ENCODE measurements at regions not wholly inside any gene's neighbourhood (a gene's known extent, or its start where the extent isn't known, plus 50 kb on each side); places are given as distances from the start of the nearest gene placed in this dataset.

- DNase-seq = no peak
- no peaks in the 10 kb centered on the region for H3K9me3 Mint-ChIP-seq
- TF ChIP-seq CTCF (IDR thresholded peaks at IDR 0.05) = no peak
- no peaks in the 10 kb centered on the region for H3K36me3 Mint-ChIP-seq (ENCODE audit: low read depth)
- H3K27me3 Mint-ChIP-seq (ENCODE audit: low read depth, poor library complexity) = peaks cover 95% of the 10 kb centered on the region
- H3K4me1 Mint-ChIP-seq = peaks cover 5% of the 10 kb centered on the region
- no peak overlapping the region for H3K27ac Mint-ChIP-seq
- H3K4me3 Mint-ChIP-seq = no peak overlapping the region
Observed at GRCh38 chr3:10708216-10708893, 107.7 kb upstream of the SLC6A11 start.

GRCh38 chr3:10709110-10709781 lies 106.8 kb upstream of the SLC6A11 start:
- Mint-ChIP-seq H3K27ac (no peak overlapping the region), H3K4me1 (peaks cover 5% of the 10 kb centered on the region), H3K36me3 (ENCODE audit: low read depth) (no peaks in the 10 kb centered on the region), H3K27me3 (ENCODE audit: low read depth, poor library complexity) (peaks cover 95% of the 10 kb centered on the region), H3K9me3 (peaks cover 5% of the 10 kb centered on the region), H3K4me3 (peak overlapping the region; percentile 1)
- TF ChIP-seq CTCF (IDR thresholded peaks at IDR 0.05) = no peak
- no peak for DNase-seq

- DNase-seq = no peak
- H3K27me3 Mint-ChIP-seq (ENCODE audit: low read depth, poor library complexity) = peaks cover 67% of the 10 kb centered on the region
- no peaks in the 10 kb centered on the region for H3K36me3 Mint-ChIP-seq (ENCODE audit: low read depth)
- no peak for TF ChIP-seq CTCF (IDR thresholded peaks at IDR 0.05)
- no peak overlapping the region for H3K27ac Mint-ChIP-seq
- H3K4me3 Mint-ChIP-seq = no peak overlapping the region
- H3K9me3 Mint-ChIP-seq = peaks cover 12% of the 10 kb centered on the region
- H3K4me1 Mint-ChIP-seq = peaks cover 2% of the 10 kb centered on the region
Observed at GRCh38 chr3:10712121-10712520, 103.9 kb upstream of the SLC6A11 start.

GRCh38 chr3:10713656-10714055 lies 102.4 kb upstream of the SLC6A11 start:
- Mint-ChIP-seq H3K36me3 (ENCODE audit: low read depth) (no peaks in the 10 kb centered on the region), H3K27ac (no peak overlapping the region), H3K4me1 (no peaks in the 10 kb centered on the region), H3K27me3 (ENCODE audit: low read depth, poor library complexity) (peaks cover 64% of the 10 kb centered on the region), H3K9me3 (peaks cover 12% of the 10 kb centered on the region), H3K4me3 (no peak overlapping the region)
- no peak for DNase-seq
- TF ChIP-seq CTCF (IDR thresholded peaks at IDR 0.05) = no peak

GRCh38 chr3:10715886-10716285 lies 100.1 kb upstream of the SLC6A11 start:
- H3K4me3 Mint-ChIP-seq = no peak overlapping the region
- H3K36me3 Mint-ChIP-seq (ENCODE audit: low read depth) = no peaks in the 10 kb centered on the region
- H3K4me1 Mint-ChIP-seq = no peaks in the 10 kb centered on the region
- H3K27me3 Mint-ChIP-seq (ENCODE audit: low read depth, poor library complexity) = peaks cover 59% of the 10 kb centered on the region
- DNase-seq = no peak
- TF ChIP-seq CTCF (IDR thresholded peaks at IDR 0.05) = no peak
- H3K9me3 Mint-ChIP-seq = peaks cover 12% of the 10 kb centered on the region
- H3K27ac Mint-ChIP-seq = no peak overlapping the region

GRCh38 chr3:10716964-10717363 lies 99.1 kb upstream of the SLC6A11 start:
- Mint-ChIP-seq H3K36me3 (ENCODE audit: low read depth) (no peaks in the 10 kb centered on the region), H3K27me3 (ENCODE audit: low read depth, poor library complexity) (peaks cover 60% of the 10 kb centered on the region), H3K9me3 (peaks cover 12% of the 10 kb centered on the region), H3K4me1 (no peaks in the 10 kb centered on the region), H3K27ac (no peak overlapping the region), H3K4me3 (no peak overlapping the region)
- no peak for DNase-seq
- no peak for TF ChIP-seq CTCF (IDR thresholded peaks at IDR 0.05)
